HepG2 (cell line): ENCODE measurements at regions not wholly inside any gene's neighbourhood (a gene's known extent, or its start where the extent isn't known, plus 50 kb on each side); places are given as distances from the start of the nearest gene placed in this dataset.

Experiments used
- ATAC-seq: fragments of 200-7000 bp; cut with Tn5 transposase; 3 replicates; pipeline ENCODE4 v1.9.1; 2020; ENCODE audit warnings: mild to moderate bottlenecking, moderate library complexity
- BruUV-seq: library from RNA; stranded (reverse); fragments of 400-500 nt; replicated peaks from 2 replicates; lab custom pipeline; 2021; lab: Mats Ljungman, UMichigan
- CTCF ChIA-PET: fragments of 300-600 bp; formaldehyde crosslinking; extraction: SDS; loops from one replicate; lab custom pipeline; 2021; ENCODE audit warnings: low total read pairs, inconsistent platforms, low intra/inter-chr PET ratio; lab: Yijun Ruan, JAX
- POLR2A ChIA-PET: fragments of 350-600 bp; sonication (Branson Sonifier 250); formaldehyde crosslinking; loops from one replicate; lab custom pipeline; 2020; ENCODE audit warnings: antibody characterized with exemption, inconsistent platforms; lab: Yijun Ruan, JAX
- DNase-seq: peaks from one replicate; pipeline ENCODE4 v3.0.0-alpha.2; 2015; ENCODE audit warnings: low spot score
- FAIRE-seq: peaks from 3 replicates; lab custom pipeline; 2011; peaks lifted over from hg19 to GRCh38; lab: Jason Lieb, UNC
- H2AFZ ChIP-seq: one replicate; pipeline ENCODE4 v1.6.1; 2011; ENCODE audit warnings: low read length, inconsistent platforms
- H3K27ac ChIP-seq: fragments of 300-600 bp; 3 replicates; pipeline ENCODE4 v1.8.0; 2011; ENCODE audit warnings: mixed run types, mild to moderate bottlenecking, mixed read lengths, low read length, inconsistent platforms; ENCODE audit not compliant: insufficient read depth; ENCODE audit errors: extremely low read length
- H3K27me3 ChIP-seq, 2 experiments: fragments of 200-600 bp in 1 of 2; 2 replicates in 1 of 2; 3 replicates in 1 of 2; pipeline versions ENCODE4 v1.6.0 to v1.8.0; 2011; ENCODE audit warnings: low read length in 2 of 2, mild to moderate bottlenecking in 2 of 2, moderate library complexity in 2 of 2, inconsistent platforms in 1 of 2; ENCODE audit not compliant: insufficient read depth in 2 of 2, control insufficient read depth in 1 of 2
- H3K36me3 ChIP-seq, 2 experiments: fragments of 200-600 bp in 1 of 2; replicated peaks in 1 of 2; 2 replicates in 1 of 2; 3 replicates in 1 of 2; pipeline versions ENCODE4 v1.5.1 to v1.8.0; 2011; ENCODE audit warnings: low read length in 2 of 2, inconsistent platforms in 1 of 2; ENCODE audit not compliant: insufficient read depth in 2 of 2, control insufficient read depth in 1 of 2
- H3K4me1 ChIP-seq: 2 replicates; pipeline ENCODE4 v1.5.1; 2012; ENCODE audit warnings: low read length, inconsistent platforms; ENCODE audit not compliant: insufficient read depth
- H3K4me2 ChIP-seq: 2 replicates; pipeline ENCODE4 v1.6.0; 2011; ENCODE audit warnings: low read depth, low read length, inconsistent platforms
- H3K4me3 ChIP-seq, 3 experiments: fragments of 200-600 bp in 1 of 3; sonication (generic), shearing (Covaris generic) in 1 of 3; replicated peaks in 1 of 3; 2 replicates each; pipeline ENCODE4 v1.5.1; 2011 to 2016; ENCODE audit warnings: low read length in 3 of 3, inconsistent platforms in 2 of 3, low read depth in 2 of 3, mild to moderate bottlenecking in 2 of 3, control low read depth in 1 of 3, mixed read lengths in 1 of 3; ENCODE audit not compliant: insufficient read depth in 1 of 3
- H3K79me2 ChIP-seq: one replicate; pipeline ENCODE4 v1.6.1; 2011; ENCODE audit warnings: low read length, inconsistent platforms; ENCODE audit not compliant: insufficient read depth
- H3K9ac ChIP-seq: 2 replicates; pipeline ENCODE4 v1.6.0; 2011; ENCODE audit warnings: mild to moderate bottlenecking, low read depth, low read length, inconsistent platforms; ENCODE audit not compliant: insufficient read depth
- H3K9me3 ChIP-seq: 2 replicates; pipeline ENCODE4 v1.5.1; 2012; ENCODE audit warnings: mild to moderate bottlenecking, low read length
- H4K20me1 ChIP-seq: 2 replicates; pipeline ENCODE4 v1.6.0; 2011; ENCODE audit warnings: inconsistent platforms, mild to moderate bottlenecking, low read length, moderate library complexity; ENCODE audit not compliant: insufficient read depth
- FLYWCH1 ChIP-seq: sonication (generic); formaldehyde crosslinking; IDR thresholded peaks from 2 replicates; pipeline ENCODE4 v1.8.1; 2023; ENCODE audit warnings: mild to moderate bottlenecking, missing genetic modification reagents
- HCFC1 ChIP-seq: fragments of 150-350 bp; IDR thresholded peaks from 2 replicates; pipeline ENCODE4 v1.6.1; 2014; ENCODE audit warnings: low read depth, low read length
- TCF7 ChIP-seq: sonication (generic); IDR thresholded peaks from 2 replicates; pipeline ENCODE4 v1.6.1; 2016; ENCODE audit warnings: antibody characterized with exemption, low read depth
- ZNF552 ChIP-seq: sonication (generic); formaldehyde crosslinking; IDR thresholded peaks from 2 replicates; pipeline ENCODE4 v1.9.0; 2022; ENCODE audit warnings: missing genetic modification reagents, mild to moderate bottlenecking, borderline replicate concordance
- WGBS: methylation state at CpG from one replicate; pipeline ENCODE4 v1.1.6; 2017; ENCODE audit warnings: low lambda C conversion rate; 5-methylcytosine and 5-hydroxymethylcytosine counted together
- in situ Hi-C: cut with HindIII; loops from 2 replicates; pipeline ENCODE4 v1.10.0; 2017; ENCODE audit warnings: low pct_unique_long_range_greater_than_20kb; ENCODE audit not compliant: extremely low pct_ligation_motif_present
- intact Hi-C: fragments of 100-400 bp; cut with micrococcal nuclease; formaldehyde crosslinking; loops from one replicate; pipeline ENCODE4 v1.10.0; 2022; ENCODE audit not compliant: unreplicated experiment
- TF ChIP-seq, protein P1 (sequence below), 2 experiments: sonication (generic) in 1 of 2; formaldehyde crosslinking in 1 of 2; IDR thresholded peaks; 2 replicates each; pipeline versions ENCODE4 v1.4.0 to v1.6.1; 2016 to 2020; ENCODE audit warnings: borderline replicate concordance in 1 of 2, low read depth in 1 of 2, mild to moderate bottlenecking in 1 of 2, missing genetic modification reagents in 1 of 2

DNA sequence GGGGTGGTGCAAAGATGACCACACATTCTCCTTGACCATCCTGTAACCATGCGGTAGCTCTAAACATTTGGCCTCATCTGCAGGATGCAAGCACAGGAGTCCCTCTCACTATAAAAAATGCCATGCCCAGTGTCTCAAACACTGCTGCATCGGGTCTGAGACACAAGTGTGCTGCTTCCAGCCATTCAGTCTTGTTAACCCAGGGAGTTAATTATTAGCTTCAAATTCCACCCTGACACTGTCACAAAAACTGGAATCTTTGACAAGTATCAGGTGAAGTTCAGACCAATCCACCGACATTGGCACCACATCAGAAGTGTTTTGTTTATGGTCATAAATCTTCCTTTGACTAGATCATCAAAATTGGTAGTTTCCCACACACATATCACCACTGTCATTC lies 119.1 kb upstream of the RASEF start:
- DNase-seq (peak; percentile 6), ATAC-seq (peak; percentile 81), FAIRE-seq (peak; percentile 44)
- H3K9me3 ChIP-seq = no peaks in the 10 kb centered on the region
- TF ChIP-seq, protein P1, sequence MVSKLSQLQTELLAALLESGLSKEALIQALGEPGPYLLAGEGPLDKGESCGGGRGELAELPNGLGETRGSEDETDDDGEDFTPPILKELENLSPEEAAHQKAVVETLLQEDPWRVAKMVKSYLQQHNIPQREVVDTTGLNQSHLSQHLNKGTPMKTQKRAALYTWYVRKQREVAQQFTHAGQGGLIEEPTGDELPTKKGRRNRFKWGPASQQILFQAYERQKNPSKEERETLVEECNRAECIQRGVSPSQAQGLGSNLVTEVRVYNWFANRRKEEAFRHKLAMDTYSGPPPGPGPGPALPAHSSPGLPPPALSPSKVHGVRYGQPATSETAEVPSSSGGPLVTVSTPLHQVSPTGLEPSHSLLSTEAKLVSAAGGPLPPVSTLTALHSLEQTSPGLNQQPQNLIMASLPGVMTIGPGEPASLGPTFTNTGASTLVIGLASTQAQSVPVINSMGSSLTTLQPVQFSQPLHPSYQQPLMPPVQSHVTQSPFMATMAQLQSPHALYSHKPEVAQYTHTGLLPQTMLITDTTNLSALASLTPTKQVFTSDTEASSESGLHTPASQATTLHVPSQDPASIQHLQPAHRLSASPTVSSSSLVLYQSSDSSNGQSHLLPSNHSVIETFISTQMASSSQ (IDR thresholded peaks at IDR 0.05; ENCODE audit: low read depth) = peak; percentile 56
- TF ChIP-seq, protein P1 (CRISPR knock-in tag; IDR thresholded peaks at IDR 0.05; ENCODE audit: borderline replicate concordance) = no peak
- TF ChIP-seq TCF7 = no peak
- no peaks in the 10 kb centered on the region for H3K79me2 ChIP-seq
- peaks cover 8% of the 10 kb centered on the region for H3K4me1 ChIP-seq
- H3K36me3 ChIP-seq = no peaks in the 10 kb centered on the region
- intact Hi-C loops = loop anchor here (1.0 kb wide), 1 partner anchor 37 kb away; no protein-coding TSS in a partner anchor
- BruUV-seq = no TSS peak
- H2AFZ ChIP-seq = no peak overlapping the region
- no peak overlapping the region for H3K9ac ChIP-seq
- CTCF ChIA-PET = no interaction called here
- H3K27ac ChIP-seq = no peak overlapping the region
- 14% methylated on average over 3 of the region's 3 CpGs for WGBS
- H3K27me3 ChIP-seq = peaks cover 0 to 9% of the 10 kb centered on the region in 2 experiments; a peak in 2 of 5 replicates
- POLR2A ChIA-PET = no interaction called here
- H3K4me3 ChIP-seq = no peak overlapping the region
- H4K20me1 ChIP-seq = no peaks in the 10 kb centered on the region
- in situ Hi-C loops = no loop called here
- no peak overlapping the region for H3K4me2 ChIP-seq

DNA sequence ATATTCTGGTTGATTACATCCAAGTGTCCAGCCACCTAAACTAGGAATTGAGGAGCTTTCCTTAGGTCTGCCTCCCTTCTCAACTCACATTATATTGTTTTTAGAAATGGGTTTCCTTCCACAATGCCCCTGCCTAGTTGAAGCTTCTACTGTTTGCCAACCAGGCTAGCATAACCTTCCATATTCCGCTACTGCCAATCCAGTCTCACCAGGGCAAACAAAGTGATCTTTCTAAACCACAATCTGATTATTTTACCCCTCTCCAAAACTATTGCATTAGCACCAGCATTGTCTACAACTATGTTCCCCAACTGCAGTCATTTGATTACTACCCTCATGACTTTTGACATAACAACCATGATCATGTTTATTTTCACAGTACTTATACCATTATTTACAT lies 115.8 kb upstream of the RASEF start:
- Histone ChIP-seq H3K79me2 (no peaks in the 10 kb centered on the region), H3K4me2 (no peak overlapping the region), H4K20me1 (no peaks in the 10 kb centered on the region), H3K4me1 (peaks cover 8% of the 10 kb centered on the region), H3K36me3 (no peaks in the 10 kb centered on the region), H2AFZ (no peak overlapping the region), H3K27me3 (peaks cover 0 to under 1% of the 10 kb centered on the region in 2 experiments; a peak in 1 of 5 replicates), H3K27ac (no peak overlapping the region), H3K9me3 (no peaks in the 10 kb centered on the region; the same call in 1 of the 2 replicates), H3K4me3 (no peak overlapping the region), H3K9ac (no peak overlapping the region)
- intact Hi-C loops = no loop called here
- in situ Hi-C loops = no loop called here
- ATAC-seq (no peak), DNase-seq (no peak), FAIRE-seq (no peak)
- ChIA-PET POLR2A (no interaction called here), CTCF (no interaction called here)
- BruUV-seq = no TSS peak
- 43% methylated on average over 1 of the region's 1 CpG for WGBS
- TF ChIP-seq ZNF552 (CRISPR knock-in tag) (no peak), FLYWCH1 (CRISPR knock-in tag) (no peak), HCFC1 (no peak)
